Neural progenitor cell (in vitro differentiated cells): ENCODE measurements at regions not wholly inside any gene's neighbourhood (a gene's known extent, or its start where the extent isn't known, plus 50 kb on each side); places are given as distances from the start of the nearest gene placed in this dataset.

ENCODE experiments used
- CTCF ChIP-seq: fragments of 200-600 bp; sonication (generic); IDR thresholded peaks from 2 replicates; pipeline ENCODE4 v1.5.1; 2017; ENCODE audit warnings: antibody characterized with exemption, mild to moderate bottlenecking
- EZH2 ChIP-seq: fragments of 200-600 bp; sonication (generic); IDR thresholded peaks from 2 replicates; pipeline ENCODE4 v1.6.1; 2017; ENCODE audit warnings: antibody characterized with exemption, mild to moderate bottlenecking, moderate library complexity

GRCh38 chr6:4554645-4555044 lies 221.6 kb upstream of the CDYL start:
- TF ChIP-seq CTCF (no peak), EZH2 (no peak)
